ELF-1 (cell line): ENCODE measurements at regions not wholly inside any gene's neighbourhood (a gene's known extent, or its start where the extent isn't known, plus 50 kb on each side); places are given as distances from the start of the nearest gene placed in this dataset.

Source experiments
- DNase-seq: peaks from one replicate; pipeline ENCODE4 v3.0.0-alpha.2; 2016; ENCODE audit warnings: low read depth, low spot score

DNA sequence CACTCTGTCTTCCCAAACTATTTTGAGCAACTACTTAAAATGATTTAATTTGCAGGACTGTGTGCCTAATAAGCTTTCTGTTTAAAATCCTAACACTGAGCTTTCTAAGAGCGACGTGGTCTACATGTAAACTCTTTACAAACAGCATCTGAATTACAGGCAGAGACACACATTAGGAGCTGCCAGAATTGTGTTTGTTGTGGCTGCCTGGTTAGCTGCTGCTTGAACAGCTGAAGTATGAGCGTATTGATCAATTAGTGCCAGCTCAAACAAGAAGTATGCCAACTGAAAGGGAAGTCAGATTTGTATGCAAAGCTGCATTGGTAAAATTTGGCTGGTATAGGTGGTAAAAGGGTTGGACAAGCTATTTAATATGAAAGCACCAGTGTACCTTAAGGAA is 384.4 kb downstream of the PCDH7 start:
- DNase-seq: no peak

DNA sequence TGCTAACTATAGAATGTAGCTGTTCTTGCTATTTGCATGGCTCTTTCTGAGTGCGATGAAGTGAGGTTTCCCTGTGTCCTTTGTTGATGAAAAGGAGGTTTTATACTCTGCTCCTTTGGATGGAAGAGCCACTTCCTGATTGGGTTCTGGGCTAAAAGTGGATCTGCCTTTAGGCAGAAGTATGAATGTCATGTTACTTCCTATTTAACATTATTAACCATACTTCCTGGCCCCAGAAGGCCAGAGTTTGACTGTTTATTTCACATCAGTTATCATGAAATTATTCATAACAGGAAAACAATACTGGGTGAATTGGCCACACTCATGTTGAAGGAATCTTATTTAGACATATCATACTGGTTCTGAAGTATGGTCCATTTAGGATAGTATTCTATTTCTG is 386.2 kb downstream of the PCDH7 start:
- no peak for DNase-seq

DNA sequence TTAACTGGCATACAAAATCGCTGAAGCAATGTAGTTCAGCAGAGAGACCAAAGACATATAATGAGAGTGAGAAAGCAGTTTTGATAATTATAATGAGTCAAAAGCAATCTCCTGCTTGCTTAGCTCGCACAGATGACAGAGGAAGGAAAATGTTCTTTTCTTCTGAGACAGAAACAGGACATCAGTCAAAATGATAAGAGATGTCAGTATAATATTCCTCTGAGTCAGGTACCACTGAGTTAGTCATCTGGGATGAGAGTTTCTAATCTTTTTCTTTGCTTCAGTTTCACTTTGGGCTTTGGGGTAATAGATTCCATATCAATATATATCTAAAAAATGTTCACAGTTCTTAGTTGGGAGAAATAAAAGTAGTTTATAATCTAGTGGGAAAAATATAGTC is 387.2 kb downstream of the PCDH7 start:
- DNase-seq: no peak

DNA sequence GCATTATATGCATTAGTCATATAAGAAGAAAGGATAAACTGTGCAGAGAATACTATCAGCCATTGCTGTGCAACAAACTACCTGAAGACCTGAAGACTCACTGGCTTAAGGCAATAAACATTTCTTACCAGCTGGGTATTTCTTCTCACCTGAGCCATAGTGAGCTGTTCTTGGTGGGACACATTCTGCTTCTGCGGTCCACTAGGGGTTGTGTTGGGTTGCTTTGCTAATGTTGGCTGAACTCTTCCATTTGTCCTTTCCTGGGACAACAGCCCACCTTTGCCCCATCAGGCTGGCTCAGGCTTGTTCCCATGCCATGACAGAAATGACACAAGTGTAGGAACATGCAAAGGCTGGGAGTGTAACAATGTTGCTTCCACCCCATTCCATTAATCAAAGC is 388.6 kb downstream of the PCDH7 start:
- DNase-seq: no peak

DNA sequence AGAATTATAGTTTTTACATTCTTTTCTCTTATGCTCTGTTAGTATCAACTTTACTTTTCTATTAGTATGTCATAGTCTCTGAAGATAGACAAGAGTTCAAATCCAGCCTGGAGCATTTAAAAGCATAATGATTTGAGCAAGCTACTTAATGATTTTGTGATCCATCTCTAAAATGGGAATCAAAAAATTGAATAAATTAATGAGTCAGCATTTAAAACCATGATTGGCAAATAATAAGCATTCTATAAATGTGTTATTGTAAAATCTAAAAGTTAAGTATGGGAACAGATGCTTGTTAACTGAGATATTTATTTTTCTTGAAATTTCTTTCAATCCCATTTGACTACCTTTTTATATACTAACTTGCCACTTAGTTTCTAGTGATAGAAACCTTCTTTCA is 391.6 kb downstream of the PCDH7 start:
- no peak for DNase-seq

DNA sequence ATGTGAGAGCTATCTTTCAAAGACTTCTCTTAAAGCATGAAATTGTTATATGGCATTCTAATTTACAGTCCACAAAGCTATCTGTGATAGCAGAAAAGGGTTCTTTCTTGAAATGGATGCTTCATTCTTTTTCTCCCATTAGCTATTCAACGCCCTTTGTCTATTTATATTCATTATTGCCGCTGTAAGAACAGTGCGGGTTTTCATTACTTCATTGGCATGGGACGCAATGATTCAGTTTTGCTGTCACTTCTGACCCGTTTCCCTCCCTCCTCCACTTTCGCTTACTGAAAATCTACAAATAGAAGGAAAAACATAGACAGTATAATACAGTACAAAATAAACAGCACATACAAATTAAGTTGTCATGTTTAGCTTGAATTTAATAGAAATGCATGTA is 394.6 kb downstream of the PCDH7 start:
- no peak for DNase-seq

DNA sequence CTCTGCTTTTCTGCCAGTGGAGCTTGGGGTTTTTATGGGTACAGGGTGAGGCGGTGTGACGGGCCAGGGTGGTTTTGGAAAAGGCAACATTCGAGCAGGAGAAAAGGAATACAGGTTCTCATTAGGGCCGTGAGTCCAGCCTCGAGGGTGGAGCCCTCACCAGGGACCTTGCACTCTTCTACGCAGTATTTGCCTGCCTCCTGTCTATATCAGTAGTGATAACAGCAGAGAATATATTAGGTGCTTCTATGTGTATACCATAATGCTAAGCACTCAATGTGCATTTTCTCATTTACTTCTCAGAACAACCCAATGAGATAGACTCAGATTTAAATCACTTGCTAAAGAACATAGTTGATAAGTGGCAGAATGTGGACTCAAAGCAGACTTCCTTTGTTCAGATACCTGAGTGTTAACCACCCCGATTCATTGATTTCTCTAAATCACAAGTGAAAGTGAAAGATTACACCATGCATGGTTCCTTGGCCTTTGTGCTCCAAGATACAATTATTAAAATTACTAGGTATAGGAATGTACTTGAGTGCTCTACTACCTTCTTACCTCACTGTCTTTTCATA is 403.9 kb downstream of the PCDH7 start:
- no peak for DNase-seq

DNA sequence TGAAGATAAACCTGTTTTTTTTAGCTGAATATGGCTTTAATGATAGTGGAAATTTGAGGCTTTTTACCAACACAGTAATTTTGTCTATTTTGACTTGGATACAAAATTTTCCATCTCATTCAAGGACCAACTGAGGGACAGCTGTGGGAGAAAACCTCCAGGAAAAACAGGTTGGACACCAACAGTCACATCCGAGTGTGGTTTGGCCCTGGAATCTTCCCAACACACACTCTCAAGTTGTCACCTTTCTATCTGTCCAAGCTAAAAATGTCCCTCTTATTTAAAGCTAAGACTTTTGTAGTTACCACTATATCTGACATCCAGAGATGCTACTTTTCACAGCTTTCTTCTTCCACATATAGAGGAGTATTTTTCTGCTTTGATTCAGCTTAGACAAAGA is 404.9 kb downstream of the PCDH7 start:
- DNase-seq: no peak

DNA sequence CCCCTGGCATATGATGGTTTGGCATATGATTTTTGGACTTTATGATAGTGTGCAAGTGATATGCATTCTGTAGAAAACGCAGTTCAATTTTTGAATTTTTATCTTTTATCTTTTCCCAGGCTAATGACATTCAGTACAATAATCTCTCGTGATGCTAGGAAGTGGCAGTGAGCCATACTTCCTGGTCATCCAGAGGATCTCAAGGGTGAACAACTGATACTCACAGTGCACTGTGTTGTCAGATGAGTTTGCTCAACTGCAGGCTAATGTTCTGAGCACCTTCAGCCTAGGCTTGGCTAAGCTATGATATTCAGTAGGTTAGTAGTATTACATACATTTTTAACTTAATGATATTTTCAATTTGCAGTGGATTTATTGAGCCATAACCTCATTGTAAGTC is 405.3 kb downstream of the PCDH7 start:
- no peak for DNase-seq

DNA sequence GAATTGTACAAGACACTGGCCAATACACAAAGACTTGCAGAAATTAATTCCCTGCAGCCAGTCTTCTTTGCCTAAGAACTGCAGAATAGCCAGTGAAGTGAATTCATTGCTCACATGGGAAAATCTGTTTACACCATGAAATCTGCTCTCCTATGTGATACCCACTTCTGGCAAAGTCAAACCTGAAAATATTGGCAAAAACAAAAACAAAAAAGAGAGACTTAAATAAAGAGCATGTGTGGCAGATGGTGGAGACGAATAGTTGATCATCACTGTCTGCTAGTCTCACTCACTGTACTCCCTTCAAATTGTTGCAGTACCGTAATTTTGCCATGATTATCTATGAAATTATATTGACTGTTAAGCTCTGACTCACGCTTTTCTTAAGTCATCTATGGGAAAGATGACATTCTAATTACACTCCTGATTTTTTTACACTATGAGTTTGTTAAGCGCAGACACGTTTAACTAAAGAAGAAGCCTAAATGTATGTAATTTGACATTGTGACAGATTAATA is 406.8 kb downstream of the PCDH7 start:
- DNase-seq: no peak

DNA sequence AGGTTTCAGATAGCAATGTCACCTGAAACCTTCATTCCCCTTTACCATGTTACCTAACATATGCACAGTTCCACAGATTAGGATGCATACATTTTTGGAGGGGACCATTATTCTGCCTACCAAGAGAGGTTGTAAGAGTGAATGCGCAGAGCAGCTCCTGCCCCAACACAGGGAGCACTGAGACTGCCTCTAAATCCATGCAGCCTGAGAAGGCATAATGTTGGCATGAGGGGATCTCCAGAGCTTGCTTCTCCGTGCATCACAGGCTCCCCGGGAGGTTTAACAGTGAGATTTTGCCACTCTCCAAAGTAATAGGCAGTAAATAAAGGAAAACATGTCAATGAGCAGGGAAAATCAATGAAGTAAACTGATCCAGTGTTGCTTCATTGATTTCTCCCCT is 410.8 kb downstream of the PCDH7 start:
- DNase-seq: no peak

DNA sequence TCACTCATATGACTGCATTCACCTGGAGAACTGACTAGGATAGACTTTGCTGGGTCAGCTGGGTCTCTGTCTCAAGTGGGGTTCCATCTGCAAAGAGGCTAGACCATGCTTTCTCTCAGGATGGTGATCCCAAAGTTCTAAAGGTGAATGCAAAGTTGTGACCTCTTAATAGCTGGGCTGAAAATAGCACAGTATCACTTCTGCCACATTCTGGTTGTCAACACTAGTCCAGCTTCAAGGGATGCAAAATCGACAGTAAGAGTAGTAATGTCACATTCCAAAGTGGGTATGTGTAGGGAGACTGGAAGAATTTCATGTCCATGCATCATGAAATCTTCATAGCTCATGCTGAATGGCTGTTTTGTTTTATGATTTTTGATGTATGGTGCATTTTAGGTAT is 414.6 kb downstream of the PCDH7 start:
- DNase-seq: no peak

DNA sequence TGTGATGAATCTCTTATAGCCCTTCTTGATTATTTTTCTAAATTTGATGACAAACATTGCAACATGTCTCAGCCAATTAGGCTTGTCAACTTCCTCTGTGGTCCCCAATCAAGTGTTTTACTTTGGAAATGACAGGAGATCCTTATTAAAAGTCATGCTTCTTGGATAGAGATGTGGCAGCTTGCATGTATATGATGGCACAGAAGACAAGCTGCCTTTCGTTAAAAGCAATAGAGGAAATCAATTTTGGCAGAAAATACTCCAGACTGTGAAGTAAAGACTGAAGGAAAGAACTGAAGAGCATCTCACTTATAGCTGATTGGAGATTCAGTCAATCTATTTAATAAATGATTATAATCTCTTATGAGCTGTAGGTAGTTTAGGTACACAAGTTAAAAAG is 419.6 kb downstream of the PCDH7 start:
- no peak for DNase-seq

DNA sequence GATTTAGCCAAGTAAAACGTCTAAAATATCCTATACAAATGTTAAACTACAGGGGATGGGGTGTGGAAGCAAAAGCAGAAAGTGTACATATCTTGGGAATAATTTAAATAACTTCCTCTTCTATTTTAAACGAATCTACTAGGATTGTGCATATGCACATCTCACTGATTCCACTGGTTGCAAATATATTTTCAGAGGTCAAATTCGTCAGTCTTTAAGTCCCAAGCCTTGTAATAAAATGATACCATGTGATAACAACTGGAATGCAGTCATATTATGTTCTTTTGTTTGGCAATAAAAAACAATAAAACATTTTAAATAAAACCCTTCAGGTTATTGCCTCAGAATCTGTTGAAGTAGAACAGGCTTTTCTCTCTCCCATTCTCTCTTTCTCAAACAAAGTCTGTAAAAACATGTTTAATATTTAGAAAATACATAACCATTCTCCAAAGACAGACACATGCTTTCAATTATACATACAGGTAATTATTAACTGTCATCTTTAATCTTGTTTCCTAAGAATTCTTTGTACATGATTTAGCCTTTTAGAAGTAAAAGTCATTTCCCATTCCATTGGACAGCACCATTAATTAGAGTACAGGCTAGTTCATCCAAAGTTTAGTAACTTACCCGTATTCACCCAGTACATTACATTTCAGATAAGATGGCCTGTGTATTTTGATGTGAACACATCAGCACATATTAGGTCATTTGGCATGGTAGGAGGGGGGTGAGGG is 421.1 kb downstream of the PCDH7 start:
- DNase-seq: no peak

DNA sequence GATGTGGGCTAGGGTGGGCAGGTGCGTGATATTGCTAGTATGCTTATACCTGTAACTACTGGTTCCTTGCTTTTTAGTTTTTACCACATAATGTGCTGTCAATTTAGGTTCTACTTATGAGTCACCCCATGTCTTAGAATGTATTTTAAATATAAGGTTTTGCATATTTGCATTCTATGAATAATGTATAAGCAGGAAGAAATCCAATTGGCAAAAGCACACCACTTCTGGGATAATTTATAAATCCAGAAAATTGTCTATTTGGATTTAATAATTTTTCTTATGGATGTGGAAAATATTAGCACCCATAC is 421.6 kb downstream of the PCDH7 start:
- no peak for DNase-seq

DNA sequence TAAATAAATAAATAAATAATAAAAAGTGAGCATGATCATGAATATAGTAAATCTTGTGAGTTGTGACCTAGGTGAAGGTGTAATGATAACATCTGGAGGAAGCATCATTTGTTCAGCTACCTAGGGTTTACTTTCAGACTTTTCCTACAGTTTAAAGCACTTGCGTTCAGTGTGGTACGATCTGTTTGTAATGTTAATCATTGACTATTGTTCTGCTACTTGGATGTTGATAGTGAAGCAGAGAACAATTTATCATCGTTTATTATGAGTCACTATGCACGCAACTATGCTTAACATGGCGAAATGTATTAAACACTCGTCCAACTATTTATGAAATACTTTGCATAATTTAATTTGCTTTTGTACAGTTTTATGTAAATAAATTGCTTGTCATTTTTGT is 426.2 kb downstream of the PCDH7 start:
- no peak for DNase-seq

DNA sequence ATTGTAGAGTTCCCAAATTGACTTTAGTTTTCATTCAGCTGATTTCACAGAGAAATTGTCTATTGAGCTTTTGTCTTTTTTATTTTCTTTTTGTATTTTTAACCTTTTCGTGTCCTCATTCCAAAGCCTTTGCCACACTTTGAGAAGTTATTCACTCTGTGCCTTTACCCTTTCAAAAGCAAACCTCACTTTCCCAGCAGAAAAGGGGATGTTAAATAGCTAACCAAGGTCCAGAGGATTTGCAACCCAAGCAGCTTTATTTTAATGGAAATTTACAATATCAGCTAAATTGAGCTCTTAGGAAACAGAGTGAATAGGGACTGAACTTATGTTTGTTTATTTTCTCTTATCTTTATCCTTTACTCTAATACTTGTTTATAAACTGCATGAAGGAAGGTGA is 428.8 kb downstream of the PCDH7 start:
- no peak for DNase-seq

DNA sequence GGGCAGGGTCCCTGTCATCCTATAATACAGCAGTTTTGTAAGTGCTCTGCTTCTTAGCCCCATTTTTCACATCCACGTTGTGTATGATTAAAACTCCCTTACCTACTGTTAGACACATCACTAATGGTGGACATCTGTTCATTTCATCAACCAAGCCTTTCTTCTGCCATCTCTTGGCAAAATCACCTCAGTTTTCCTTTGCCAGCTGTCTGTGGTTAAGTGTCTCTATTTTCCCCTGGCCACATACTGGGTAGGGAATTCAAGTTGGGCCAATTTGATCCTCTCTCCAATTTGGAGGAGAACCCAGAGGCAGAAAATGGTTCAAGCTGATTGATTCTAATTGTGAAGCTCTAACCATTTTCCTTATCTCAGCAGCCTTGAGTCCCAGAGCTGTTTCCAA is 436.1 kb downstream of the PCDH7 start:
- DNase-seq: no peak

DNA sequence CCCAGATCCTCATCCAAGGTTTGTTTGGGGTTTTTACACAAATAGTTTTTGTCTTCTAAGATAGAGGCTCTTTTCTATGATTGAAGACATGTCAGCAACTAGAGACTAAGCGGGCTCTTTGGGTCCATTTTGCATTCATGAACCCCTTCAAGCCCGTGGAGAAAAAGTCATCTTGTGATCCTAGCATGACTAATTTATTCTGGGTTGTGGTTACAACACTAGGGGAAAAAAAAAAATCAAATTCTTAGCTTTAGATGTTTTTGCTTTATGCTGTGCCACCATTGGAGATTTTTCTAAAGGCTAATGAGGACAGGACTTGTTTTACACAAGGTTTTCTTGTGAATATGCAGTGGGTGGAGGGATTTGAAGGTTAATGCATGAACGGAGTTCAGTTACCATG is 440.0 kb downstream of the PCDH7 start:
- no peak for DNase-seq

DNA sequence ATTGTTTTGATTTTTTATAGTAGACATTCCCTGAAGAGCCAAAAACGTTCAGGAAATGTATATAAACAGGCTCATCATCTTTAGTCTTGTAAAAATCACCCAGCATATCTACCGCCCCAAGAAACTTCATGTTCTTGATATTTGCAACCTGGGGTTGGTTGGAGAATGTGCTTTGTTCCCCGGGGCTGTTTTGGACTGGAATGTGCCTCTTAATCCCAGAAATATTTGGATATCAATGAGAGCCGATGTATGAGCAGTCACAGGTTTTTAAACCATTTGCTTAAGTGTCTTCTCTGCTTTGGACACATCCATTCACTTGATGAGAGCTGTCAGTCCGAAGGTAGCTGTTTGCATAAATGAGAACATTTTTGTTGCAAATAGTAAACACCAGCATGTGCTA is 449.7 kb downstream of the PCDH7 start:
- DNase-seq: no peak

DNA sequence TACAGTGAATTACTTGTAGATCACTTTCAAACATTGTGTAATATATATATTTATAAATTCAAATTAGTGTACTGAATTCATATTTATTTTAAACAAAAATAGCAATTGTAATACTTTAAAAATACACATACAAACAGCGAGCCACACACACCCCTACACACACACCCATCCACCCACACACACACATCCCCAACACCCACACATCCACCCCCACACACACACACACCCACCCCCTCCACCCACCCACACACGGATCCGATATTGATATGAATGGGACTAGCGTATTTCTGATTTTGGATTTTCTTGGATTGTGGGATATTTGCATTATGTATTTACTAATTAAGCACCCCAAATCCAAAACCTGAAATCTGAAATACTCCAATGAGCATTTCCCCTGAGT is 451.2 kb downstream of the PCDH7 start:
- DNase-seq: no peak

DNA sequence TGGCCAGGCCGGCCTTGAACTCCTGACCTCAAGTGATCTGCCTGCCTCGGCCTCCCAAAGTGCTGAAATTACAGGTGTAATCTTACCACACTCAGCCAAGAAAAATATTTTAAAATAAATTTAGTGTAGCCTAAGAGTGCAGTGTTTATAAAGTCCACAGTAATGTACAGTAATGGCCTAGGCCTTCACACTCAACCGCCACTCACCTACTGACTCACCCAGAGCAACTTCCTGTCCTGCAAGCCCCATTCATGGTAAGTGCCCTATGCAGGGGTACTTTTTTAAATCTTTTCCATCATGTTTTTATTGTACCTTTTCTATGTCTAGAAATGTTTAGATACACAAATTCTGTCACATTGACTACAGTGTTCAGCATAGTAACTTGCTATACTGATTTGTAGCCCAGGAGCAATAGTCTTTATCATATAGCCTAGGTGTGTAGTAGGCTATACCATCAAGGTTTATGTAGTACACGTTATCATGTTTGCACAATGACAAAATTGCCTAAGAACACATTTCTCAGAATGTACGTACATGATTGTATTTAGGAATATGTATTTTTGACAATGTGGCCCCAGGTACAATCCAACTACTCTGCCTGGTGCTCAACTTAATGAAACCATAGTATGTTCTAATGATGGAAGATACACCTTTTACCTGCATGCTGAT is 455.2 kb downstream of the PCDH7 start:
- no peak for DNase-seq

DNA sequence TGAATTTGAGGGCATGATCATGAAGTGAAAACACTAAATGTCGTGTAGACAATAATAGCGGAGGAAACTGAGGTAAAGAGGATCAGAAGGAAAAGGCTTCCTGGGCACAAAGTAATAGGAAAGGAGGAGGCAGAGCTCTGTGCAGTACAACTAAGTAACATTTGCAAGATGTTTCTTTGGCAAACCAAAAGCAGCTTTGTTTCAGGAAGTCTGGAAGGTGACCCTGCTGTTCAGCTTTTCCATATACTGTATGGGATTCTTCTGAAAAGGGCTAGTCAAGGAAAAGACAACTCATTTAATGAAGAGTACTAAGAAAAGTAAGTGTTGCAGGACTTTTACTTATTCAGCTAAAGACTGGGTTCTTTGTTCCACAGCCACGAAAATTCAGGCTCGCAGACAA is 463.1 kb downstream of the PCDH7 start:
- no peak for DNase-seq
